ENCODE measurements at regions not wholly inside any gene's neighbourhood (a gene's known extent, or its start where the extent isn't known, plus 50 kb on each side); places are given as distances from the start of the nearest gene placed in this dataset.

GRCh38 chr4:34220601-34221000 lies 2023.7 kb downstream of the ARAP2 start:
- no peak for TF ChIP-seq CTCF (conservative IDR thresholded peaks at IDR 0.05; ENCODE audit: low read length)
- TF ChIP-seq EZH2phosphoT487 (IDR thresholded peaks at IDR 0.05; ENCODE audit: borderline replicate concordance) = no peak

Measured in Loucy (cell line).